Stimulated activated CD4-positive, alpha-beta T cell treated with anti-CD3 and anti-CD28 coated beads, TNF-alpha, amount 100 ng/mL, for 48 hours (primary cell): ENCODE measurements at regions not wholly inside any gene's neighbourhood (a gene's known extent, or its start where the extent isn't known, plus 50 kb on each side); places are given as distances from the start of the nearest gene placed in this dataset.
"Not testable (repeated sequence)": the region's sequence is repeated elsewhere in the genome, so short reads cannot be mapped to it uniquely, and the experiment has no call there.

ENCODE experiments used
- DNase-seq, 3 donors: peaks; one replicate each; pipeline ENCODE4 v3.0.0-alpha.2; 2020; ENCODE audit warnings: low read depth in 3 of 3

GRCh38 chr7:25595996-25596395 lies 367.7 kb upstream of the NPVF start:
- DNase-seq = no peak

- DNase-seq = no peak
Observed at GRCh38 chr7:25596443-25596842, 368.2 kb upstream of the NPVF start.

GRCh38 chr7:25597946-25598345 lies 369.7 kb upstream of the NPVF start:
- no peak for DNase-seq

GRCh38 chr7:25598765-25599164 lies 370.5 kb upstream of the NPVF start:
- no peak for DNase-seq

GRCh38 chr7:25600262-25600920 lies 372.1 kb upstream of the NPVF start:
- no peak for DNase-seq

GRCh38 chr7:25602730-25603426 lies 374.6 kb upstream of the NPVF start:
- not testable (repeated sequence) for DNase-seq

GRCh38 chr7:25603427-25603740 lies 375.1 kb upstream of the NPVF start:
- not testable (repeated sequence) for DNase-seq

GRCh38 chr7:25611196-25611595 lies 382.9 kb upstream of the NPVF start:
- no peak for DNase-seq

- DNase-seq = no peak
Observed at GRCh38 chr7:25613912-25614311, 385.6 kb upstream of the NPVF start.

GRCh38 chr7:25614415-25614814 lies 386.1 kb upstream of the NPVF start:
- no peak for DNase-seq

GRCh38 chr7:25615003-25615402 lies 386.7 kb upstream of the NPVF start:
- no peak for DNase-seq

- DNase-seq = no peak
Observed at GRCh38 chr7:25615593-25615992, 387.3 kb upstream of the NPVF start.

- DNase-seq = no peak
Observed at GRCh38 chr7:25617214-25617613, 388.9 kb upstream of the NPVF start.

GRCh38 chr7:25617673-25618072 lies 389.4 kb upstream of the NPVF start:
- no peak for DNase-seq

- DNase-seq = no peak
Observed at GRCh38 chr7:25619381-25619780, 391.1 kb upstream of the NPVF start.

GRCh38 chr7:25619963-25620799 lies 391.9 kb upstream of the NPVF start:
- DNase-seq = no peak

GRCh38 chr7:25621993-25622392 lies 393.7 kb upstream of the NPVF start:
- no peak for DNase-seq

GRCh38 chr7:25622695-25623094 lies 394.4 kb upstream of the NPVF start:
- no peak for DNase-seq

- no peak for DNase-seq
Observed at GRCh38 chr7:25624051-25624450, 395.8 kb upstream of the NPVF start.

- DNase-seq = no peak
Observed at GRCh38 chr7:25624833-25625232, 396.5 kb upstream of the NPVF start.

GRCh38 chr7:25625306-25625992 lies 397.2 kb upstream of the NPVF start:
- DNase-seq = no peak

GRCh38 chr7:25626451-25627131 lies 398.3 kb upstream of the NPVF start:
- no peak for DNase-seq
